C1 segment of cervical spinal cord (tissue), 14 donors: ENCODE measurements at regions not wholly inside any gene's neighbourhood (a gene's known extent, or its start where the extent isn't known, plus 50 kb on each side); places are given as distances from the start of the nearest gene placed in this dataset.
A peak's percentile ranks its signal among the peaks of the same experiment; 100 is the strongest.

Experiments used
- DNase-seq, 14 donors: peaks; one replicate each; lab custom pipeline; 2025; lab: John Stamatoyannopoulos, UW

DNA sequence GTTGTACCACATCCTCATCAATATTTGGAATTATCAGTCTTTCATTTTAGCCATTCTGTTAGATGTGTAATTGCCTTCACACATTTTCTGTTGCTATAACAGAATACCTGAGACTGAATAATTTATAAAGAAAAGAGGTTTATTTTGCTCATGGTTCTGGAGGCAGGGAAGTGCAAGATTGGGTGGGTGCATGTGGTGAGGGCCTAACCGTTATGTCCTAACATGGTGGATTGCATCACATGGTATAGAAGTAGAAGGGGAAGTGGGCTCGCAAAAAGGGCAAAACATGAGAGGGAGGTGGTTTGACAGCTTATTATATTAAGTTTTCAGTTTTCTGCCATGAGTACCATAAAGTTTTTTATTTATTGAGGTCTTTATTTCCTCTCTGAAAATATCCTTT lies 452.0 kb downstream of the ARL4A start:
- DNase-seq = no peak

DNA sequence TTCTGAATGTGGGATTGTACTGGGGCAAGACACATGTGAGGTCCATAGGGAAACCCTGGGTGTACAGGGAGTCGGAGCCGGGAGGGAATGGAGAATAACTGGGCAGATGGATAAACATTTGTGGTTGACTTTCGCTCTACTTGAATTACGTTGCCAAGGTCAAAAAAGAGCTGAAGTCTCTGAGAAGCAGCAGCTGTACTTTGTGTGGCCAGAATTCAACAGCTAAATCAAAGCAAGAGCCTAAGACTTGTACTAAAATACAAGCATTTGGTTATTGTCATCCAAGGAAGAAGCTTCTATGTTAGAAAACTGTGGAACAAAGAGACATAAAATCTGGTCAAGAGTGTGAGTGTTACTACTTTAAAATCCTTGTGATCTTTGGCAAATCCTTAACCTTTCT lies 457.2 kb downstream of the ARL4A start:
- no peak for DNase-seq

DNA sequence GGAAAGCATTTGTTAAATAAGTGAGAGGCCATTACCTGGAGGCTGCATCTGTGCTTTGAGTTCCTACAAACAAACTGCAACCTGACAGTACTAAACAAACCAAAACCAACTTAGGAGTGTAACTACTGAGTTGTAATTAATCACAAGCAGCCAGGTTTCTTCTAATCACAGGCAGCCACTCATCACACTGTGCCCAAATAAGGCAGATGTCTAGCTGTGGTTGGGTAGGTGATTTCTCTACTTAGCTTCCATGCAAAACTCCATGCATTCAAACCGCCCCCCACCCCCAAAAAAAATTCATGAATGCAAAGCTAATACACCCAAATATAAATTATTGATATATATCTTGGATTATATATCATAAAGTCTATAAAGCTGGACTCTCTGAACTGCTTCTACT lies 461.1 kb downstream of the ARL4A start:
- DNase-seq = no peak

DNA sequence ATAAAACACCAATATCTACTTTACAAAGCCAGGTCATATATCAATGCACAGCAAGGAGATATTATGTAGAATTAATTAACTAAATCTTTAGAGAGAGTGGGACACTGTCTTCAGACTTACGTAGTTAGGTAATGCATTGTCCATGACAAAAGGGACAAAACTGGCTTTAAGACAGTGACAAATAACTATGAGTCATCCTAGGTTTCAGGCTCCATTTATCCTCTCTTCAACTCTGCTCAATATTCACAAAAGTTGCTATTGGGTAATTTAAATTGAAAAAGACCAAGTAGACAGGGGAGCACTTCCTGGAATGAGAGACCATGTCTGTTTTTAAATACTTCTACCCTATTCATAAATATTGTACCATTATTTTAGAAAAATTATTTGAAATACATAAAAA lies 464.5 kb downstream of the ARL4A start:
- no peak for DNase-seq

DNA sequence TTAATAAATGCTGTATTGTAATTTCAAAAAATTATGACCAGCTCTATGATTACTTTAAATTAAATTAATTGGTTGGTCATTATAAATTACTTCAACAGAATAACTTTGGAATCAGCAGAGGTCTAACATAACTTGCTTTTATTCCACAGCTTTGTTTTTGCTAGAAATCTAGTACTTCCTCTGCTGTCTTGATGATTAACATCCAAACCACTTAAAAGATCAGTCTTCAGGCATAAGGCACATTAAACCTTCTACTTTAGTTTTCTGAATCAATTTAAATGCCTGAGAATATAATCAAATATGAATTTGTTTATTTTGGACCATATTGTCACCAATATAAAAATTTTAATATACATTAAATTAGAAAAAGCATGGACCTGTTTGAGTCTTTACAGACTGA lies 465.3 kb downstream of the ARL4A start:
- no peak for DNase-seq

DNA sequence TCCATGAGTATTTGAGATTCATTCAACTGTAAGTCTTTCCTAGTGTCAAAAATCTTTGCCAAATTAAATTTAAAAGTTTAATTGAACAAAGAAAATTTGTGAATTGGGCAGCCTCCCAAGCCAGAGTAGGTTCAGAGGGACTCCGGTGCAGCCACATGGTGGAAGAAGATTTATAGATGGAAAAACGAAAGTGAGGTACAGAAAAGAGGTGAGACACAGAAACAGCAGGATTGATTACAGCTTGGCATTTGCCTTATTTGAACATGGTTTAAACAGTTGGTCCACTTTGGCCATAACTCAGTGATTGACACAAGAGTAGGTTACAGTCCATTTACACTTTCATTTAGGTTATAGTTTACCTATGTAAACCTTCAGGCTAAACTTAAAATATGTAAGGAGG lies 465.8 kb downstream of the ARL4A start:
- no peak for DNase-seq

DNA sequence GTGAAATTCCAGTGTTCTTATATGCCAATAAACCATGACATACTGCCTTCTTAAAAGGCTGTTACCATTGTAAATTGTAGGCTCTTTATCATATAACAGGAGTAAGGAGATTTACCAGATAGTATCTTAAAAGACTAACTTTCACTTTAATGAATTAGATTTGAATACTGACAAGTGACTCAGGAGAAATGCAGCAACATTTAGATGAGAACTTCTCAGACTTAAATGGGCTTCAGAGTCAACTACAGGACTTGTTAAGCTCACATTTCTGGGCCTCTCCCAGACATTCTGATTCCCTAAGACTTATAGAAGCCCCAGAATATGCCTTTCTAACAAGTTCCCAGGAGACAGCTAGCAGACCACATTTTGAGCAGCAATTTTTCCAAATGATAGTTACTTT lies 466.3 kb downstream of the ARL4A start:
- no peak for DNase-seq

DNA sequence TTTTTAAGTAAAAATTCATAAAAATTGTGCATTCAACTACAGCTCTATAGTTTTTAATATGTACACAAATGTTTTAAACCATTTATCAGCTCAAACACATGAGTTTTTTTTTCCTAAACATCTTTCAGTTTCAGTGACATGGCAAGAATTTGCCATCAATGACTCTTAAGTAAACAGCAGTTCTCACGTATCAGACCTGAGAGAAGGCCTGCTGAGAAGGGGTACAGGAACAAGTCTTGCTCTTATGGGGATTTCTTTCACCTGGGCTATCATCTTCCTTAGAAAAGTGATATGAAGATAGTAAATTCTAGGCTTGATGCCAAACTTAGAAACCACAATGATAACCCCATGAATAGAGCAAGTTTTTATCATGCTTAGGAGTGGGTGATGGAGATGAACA lies 467.8 kb downstream of the ARL4A start:
- DNase-seq = no peak

DNA sequence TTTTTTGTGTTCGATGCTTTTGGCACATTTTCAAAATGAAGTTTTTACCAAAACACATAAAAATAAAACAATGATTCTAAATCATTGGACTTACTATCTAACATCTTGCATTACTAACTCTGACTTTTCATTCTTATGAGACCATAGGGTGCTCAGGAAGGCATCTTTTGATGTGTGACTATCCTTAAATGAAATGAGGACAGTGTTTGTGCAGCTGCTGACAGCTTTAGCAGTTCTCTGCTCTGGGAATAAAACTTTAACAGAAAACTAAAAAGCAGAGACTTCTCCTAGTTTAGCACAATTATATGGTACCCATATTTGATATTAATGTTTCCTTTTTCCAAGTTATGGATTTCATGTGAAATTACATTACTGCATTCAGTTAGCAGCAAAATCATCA lies 471.6 kb downstream of the ARL4A start:
- no peak for DNase-seq

DNA sequence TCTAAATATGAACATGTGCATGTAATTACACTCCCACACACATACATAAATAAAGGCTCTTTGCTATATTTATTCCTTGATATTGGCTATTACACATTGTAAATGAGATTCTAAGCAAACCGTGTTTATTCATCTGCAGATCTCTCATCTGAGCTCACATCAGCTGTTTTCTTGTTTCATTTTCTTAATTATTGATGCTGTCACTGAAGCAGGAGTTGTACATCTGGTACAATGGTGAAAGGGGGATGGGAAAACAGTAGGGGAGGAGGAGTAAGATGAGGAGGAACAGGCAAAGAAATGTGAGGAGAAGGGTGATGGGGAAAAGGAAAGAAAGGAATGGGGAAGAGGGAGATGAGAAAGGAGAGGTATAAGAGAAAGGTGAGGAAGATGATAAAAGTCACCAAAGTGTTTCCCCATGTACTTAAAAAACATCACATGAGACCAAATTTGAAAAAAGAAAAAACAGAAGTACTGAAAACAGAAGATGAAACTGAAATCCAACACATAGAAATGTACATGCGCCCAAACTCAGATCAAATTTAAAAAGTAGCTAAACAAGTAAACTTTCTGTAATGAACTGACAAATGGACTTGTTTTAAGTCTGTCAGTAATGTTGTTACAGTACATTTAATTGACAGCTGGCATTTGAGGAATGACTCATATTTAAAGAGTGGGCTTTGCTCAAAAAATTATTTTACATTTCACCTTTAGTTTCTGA lies 472.2 kb downstream of the ARL4A start:
- DNase-seq = no peak

DNA sequence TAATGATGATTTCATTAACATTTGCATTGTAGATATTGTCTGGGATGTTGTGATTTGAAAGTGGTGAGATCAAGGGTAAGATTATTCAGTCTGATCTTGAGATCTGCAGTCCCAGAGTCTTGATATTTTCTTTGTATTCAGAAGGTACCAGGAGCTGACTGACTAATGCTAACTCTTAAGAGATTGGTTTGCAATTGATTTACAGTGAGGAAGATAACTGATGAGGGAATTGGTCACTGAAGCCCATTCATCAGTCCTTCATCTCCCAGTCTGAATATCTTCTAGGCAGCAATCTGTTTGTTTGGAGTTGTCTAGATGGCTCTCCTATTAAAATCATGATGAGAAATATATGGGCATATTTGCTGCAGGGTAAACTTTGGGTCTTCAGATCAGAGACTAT lies 473.7 kb downstream of the ARL4A start:
- no peak for DNase-seq

DNA sequence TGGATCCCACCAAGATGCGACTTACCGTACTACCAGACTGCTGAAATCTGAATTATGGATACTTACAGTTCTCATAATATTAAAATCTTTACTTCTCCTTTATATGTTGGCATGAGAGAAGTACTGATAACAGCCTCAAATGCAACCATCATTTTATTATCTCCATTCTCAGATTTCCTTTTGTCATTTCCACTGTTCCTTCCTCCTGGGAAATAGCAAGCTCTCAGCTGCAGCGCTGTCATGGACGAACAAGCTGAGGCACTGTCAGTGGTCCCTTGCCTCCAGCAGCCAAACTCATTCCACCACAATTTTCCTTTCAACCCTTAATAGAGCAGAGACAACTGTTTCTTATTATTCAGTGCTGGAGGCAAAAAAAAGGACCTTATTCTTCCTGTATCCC lies 478.4 kb downstream of the ARL4A start:
- DNase-seq = no peak

DNA sequence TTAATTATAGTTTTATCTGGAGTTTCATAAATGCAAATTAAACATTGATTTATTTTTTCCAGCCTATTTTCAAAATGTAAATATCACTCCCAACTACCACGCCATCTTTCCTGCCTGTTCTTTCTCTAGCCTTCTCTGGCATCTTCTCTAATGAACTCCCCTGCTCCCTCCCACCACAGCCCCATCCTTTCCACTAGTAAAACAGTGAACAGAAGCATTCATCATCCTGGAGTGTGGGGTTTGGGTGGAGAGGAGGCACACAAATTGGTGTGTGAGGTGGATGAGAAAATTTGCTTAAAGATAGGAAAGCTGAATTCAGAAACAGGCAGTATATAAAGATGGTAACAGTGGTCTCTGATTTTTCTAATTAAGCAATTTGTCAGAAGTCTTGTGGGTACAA lies 479.4 kb downstream of the ARL4A start:
- DNase-seq = no peak

DNA sequence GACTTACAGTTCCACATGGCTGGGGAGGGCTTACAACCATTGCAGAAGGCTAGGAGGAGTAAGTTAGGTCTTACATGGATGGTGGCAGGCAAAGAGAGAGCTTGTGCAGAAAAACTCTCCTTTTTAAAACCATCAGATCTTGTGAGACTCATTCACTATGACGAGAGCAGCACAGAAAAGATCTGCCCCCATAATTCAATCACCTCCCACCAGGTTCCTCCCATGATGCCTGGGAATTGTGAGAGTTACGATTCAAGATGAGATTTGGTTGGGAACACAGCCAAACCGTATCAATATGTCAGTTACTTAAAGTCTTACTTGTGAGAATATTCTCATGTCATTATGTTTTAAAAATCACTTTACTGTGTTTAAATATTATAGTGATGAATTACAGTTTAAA lies 481.9 kb downstream of the ARL4A start:
- no peak for DNase-seq

DNA sequence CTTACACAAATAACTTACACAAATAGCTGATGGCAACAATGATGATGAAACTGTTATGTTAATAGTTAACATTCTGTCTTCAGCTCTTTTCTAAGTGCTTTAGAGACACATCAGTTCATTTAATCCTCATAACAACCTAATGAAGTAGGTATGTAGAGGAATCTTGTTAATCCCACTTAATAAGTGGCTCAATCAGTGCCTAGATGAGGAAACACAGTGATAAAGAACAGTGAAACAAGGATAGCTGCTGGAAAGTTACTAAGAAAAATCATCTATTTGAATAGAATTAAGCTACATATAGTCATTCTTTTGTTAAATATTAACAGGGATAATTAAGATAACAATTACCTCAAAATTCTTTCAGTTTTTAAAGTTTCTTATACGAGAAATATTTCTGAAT lies 487.6 kb downstream of the ARL4A start:
- no peak for DNase-seq

DNA sequence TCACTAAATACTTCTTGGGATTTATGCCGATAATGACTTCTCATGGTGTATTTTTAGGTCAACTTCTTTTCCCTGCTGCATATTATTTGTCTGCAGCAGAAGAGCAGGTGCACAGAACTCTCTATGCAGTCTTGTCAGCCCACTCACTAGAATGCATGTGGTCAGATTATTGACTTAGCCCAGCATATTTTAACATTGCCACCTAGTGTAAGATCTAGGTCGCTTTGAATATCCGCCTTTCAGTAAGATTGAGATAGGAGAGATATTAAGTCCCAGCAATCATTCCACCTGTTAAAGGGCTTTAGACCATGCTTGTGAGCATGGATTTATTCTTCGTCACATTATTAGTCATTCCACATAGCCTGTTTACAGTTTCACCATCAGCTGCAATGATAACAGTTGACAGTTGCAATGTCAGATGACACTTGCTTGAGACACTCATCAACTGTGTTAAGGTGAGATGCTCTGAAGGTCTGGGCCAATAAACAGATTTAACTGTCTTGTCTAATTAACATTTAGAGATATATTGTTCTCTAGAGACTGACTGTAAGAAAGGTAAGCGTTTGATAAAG lies 491.7 kb downstream of the ARL4A start:
- no peak for DNase-seq

DNA sequence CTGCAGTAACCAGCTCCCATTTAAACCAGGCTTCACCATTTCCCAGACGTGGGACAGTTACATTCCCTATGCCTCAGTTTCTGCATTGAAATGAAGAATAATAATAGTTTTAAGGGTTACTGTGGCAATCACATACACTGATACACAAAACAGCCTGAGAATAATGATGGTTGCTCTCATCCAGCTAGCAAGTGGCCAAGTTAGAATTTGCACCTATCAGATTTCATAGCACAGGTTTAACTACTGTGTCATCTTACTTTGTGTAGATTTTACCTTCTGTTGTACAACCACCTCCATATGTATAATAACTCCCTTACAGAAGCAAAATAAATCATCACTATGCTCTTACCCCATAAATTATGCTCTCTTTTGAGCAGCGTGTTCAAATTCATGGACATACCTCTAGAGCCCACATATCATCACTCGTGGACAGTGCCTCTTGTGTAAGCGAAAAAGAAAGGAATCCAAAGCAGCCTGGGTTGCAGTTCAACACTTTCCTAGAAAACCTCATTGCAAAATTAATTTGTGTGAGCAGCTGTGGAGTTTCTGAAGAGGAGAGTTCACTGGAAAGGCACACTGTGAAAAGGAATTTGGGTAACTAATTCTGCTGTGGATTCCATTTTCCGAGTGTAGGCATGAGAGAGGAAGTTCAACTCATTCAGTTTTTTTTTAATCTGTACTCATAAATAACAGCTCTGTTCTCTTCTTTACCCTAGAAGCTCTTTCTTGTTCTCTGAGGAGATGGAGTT lies 492.5 kb downstream of the ARL4A start:
- no peak for DNase-seq

DNA sequence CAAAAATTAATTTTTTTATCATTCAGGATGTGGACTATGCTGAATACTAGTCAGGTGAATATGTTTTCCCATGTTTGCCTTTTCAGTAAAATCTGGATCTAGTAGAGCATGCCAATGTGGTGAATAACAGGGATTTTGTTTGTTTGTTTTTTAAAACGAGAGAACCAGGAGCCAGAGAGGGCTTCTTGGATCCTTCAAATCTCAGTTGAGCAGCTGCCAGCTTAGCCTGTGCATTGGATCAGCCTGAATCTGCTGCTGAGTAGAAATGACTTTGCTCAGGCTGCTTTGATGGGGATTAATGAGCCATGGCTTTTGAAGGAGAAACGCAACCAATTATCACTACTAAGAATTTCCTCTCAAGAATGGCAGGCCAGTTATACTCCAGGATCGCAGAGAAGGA lies 493.8 kb downstream of the ARL4A start:
- peak in 1 of 14 donors; percentile 3 for DNase-seq

DNA sequence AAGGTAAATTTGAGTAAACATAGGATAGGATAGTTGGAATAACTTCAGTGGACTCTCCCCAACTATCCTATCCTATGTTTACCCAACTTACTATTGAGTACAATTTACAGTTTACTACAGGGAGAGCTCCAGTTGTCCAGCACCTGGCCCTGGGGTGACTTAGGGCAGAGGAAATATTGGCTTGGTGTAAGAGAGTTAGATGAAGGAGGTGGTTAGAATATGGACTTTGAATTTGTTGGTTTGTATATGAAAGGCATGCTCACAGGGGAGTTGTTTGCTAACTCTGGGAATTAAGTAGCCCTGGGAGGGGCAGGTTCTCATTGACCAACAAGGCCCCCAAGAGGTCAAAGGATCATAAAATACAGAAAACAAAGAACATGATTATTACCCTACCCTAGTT lies 497.7 kb downstream of the ARL4A start:
- no peak for DNase-seq

DNA sequence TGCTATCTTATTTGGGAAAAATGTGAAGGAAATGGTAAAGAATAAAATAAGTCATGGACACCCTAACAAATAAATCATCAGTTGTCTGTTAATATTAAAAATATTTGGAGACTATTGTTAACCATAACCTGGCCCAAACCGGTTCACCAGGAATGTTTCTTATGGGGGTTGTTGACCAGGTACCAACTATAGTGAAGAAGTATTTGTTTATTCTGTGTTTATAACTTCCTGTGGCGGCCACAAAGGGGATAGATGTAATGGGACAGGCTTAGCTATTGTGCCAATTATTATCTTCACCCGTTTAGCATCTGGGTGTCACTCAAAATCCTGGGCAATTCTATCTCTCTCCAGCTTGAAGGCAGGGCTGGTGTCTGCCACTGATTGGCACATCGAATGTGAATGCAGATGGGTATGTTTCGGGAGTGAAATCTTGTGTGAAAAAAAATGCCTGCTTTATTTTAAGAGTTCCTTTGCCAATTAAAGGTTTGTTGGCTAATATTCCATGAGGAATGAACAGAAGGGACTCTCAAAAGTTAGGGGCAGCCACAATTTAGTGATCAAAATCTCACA lies 500.9 kb downstream of the ARL4A start:
- DNase-seq = no peak

DNA sequence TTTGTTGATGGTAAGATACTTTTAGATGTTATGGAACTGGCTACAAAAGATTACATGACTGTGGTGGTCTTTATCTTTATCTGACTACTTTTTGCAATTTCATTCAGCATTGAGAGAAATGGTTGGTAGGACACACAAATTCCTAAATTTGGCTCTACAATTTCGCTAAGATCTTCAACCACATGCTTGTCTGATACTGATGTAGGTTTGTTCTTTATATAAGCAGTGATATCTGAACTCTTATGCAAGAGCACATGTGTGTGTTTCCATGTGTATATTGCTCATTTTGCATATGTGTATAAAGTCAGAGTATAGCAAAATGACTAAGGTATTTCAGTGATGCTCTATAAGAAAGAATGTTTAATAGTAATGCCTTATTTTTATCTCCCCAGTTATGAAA lies 501.5 kb downstream of the ARL4A start:
- no peak for DNase-seq

DNA sequence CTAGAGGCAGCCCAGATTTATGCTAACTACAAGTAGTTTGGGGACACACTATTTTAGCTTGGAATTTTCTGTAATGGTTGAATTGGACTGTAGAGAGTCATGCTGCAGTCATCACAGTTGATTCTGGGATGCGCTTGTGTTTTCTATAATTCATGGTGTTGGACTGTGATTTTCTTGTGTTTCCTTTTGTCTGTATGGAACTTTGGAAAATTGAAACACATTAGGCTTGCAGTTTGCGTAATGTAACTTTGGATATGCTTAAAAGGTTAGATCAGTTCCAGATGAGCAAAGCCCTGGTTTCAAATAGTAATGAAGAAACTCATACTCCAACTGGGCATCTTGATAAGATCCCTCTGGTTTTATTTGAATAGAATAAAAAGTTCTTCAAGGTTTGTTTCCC lies 502.2 kb downstream of the ARL4A start:
- DNase-seq = no peak

DNA sequence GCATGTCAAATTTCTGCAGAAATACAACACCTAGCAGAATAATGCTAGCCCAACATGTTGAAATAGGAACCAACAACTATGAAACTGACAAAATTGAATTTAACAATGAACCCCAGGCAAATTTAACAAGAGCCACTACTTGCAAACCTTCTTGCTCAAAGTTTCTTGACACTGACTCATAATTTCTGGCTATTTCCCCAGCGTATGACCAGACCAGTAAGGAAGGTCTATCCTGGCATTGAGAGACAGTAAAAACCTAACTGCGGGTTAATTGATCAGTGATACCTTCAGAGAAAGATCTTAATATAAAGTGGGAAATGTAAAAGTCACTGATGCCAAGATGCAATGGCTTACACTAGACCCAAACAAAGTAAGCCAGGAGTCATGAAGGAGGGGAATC lies 510.1 kb downstream of the ARL4A start:
- DNase-seq = no peak
